Fibroblast of skin of back (primary cell): ENCODE measurements at regions not wholly inside any gene's neighbourhood (a gene's known extent, or its start where the extent isn't known, plus 50 kb on each side); places are given as distances from the start of the nearest gene placed in this dataset.
"Not testable (repeated sequence)": the region's sequence is repeated elsewhere in the genome, so short reads cannot be mapped to it uniquely, and the experiment has no call there.

Experiments used
- DNase-seq: peaks from one replicate; pipeline ENCODE4 v3.0.0-alpha.2; 2013

DNA sequence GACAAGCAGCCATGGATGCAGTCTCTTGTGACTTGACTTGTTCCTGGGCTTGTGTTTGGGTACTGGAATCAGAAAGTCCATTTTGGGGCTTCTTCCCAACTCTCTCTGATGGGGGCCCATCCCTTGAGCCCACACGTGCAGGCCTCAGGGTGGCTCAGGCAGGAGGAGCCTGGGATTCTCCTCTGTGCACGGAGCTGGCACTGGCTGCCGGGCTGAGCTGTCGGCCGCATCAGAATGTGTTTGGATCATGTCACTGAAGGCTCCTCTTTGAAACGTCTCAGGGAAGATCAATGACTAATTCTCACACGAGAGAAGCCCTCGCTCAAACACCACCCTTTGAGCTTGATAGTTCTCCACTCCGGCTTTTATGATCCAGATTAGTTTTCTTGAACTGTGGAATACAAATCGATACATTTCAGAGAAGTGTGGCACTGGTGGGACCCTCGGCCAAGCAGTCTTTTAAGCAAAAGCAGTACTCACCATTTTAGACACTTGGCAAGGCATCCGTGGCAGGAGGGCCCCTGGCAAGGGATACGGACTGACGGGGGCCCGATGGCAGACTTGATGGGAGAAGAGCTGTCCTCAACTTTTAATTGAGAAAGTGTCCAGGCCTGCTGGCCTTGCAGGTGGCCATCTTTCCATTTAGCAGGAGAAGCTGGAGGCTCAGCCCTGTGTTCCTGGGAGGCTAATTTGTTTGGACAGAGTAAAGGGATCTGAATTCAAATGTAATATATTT, 220.7 kb upstream of the C1orf174 start:
- DNase-seq: no peak

DNA sequence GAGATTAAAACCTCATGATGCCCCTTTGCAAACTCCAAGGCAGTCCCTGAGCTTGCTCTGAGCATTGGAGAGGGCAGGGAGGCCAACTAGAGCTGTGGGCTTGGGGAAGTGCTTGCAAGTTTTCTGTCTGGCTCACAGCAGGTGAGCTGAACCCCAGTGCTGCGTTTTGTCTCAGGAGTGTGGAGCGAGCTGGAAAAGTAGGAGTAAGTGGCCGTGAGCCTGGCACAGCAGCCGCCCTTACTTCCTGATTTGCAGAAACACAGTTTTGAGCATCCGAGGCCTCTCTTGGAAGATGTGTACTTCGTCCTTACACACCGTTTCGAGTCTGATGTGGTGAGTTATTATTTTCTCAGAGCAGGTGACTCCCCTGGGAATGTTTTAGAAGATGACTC, 221.2 kb upstream of the C1orf174 start:
- no peak for DNase-seq

DNA sequence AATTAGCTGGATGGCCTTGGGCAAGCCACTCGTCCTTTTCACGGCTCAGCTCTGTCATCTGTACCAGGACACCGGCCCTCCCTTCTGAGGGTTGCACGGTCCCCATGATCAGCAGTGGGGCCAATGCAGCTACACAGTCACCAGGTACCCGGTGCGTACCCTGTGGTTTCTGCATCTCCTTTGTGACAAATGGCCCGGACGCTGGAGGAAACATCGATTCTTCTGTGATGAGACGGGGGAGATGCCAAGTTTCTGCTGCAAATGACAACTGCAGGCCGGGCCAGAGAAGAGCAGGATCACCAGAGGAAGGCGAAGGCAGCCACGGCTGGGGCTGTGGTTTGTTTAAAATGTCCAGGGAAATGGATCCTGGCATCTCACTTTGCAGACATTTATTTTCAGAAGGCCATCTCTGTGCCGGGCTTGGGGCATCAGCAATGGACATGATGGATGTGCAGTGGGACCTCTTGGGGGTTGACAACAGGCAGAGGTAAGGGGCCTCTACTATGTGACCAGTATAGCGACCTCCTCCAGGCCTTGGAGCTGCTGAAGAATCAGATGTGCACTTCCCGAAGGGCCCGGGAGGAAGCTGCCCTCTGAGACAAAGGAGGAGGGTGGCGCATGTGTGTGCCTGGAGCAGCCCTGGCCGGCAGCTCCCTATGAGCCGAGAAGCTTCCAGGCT, 221.9 kb upstream of the C1orf174 start:
- no peak for DNase-seq

DNA sequence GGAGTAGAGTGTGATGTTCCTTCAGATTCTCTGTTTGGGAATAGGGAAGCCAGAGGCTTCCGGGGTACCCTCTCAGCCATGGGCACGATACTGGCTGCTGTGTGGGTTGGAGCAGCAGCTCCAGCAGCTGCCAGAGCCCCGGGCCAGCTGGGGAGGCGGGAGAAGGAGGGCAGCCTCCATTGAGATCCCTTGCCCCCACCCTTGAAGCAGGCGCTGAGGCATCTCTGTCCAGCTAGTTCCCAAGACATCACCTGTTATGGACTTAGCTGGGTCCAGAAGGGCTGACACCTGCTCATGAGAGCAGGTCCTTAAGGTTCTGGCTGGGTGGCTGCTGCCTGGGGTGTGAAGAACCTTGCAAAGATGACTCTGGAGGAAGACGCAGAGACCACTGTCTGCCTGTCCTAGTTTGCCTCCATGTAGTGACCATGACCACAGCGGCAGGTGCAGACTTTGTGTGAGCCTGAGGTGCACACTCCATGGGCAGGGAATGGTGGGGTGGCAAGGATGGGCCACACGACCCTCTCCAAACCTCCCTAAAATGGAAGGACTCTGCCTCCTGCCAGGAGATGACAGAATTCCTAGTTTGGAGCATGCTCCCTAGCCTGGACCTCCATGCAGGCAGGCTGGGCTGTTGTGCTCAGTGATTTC, 222.6 kb upstream of the C1orf174 start:
- DNase-seq: no peak

DNA sequence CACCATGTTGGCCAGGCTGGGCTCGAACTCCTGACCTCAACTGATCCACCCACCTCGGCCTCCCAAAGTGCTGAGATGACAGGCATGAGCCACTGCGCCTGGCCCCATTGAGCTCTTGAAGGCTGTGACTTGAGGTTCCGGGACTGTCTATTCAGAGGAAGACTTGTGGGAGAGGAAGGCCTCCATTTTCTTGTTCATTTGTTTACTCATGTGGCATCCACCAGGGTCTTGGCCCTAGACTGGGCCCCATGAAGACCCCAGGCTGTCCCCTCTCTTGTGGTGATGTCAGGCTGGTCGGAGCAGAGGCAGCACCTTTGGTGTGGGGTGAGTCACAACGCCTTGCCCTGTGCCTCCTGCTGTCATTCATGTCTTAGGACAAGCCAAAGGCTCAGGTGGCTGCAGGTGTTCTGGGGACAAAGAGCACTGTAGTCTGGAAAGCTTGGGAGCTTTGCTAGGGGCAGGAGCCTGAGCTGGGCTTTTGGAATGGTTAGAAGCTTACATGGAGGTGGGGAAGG, 224.6 kb upstream of the C1orf174 start:
- no peak for DNase-seq

DNA sequence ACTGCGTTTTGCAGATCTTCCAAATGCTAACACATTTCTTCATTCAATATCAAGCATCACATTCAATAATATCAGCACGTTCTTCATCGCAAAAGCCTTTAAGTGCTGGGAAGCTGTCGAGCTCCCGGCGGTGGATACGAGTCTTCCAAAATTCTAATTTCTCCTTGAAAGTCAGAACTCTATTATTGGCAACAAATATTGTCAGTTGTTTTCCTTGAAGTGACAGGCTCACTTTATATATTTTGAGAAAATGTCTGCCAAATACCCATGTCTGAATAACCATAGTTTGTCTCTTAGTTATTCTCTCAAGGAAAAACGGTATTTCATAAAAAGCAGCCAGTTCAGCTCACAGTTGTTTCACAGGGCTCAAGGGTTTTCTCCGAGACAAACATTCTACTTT, 226.2 kb upstream of the C1orf174 start:
- DNase-seq: no peak

DNA sequence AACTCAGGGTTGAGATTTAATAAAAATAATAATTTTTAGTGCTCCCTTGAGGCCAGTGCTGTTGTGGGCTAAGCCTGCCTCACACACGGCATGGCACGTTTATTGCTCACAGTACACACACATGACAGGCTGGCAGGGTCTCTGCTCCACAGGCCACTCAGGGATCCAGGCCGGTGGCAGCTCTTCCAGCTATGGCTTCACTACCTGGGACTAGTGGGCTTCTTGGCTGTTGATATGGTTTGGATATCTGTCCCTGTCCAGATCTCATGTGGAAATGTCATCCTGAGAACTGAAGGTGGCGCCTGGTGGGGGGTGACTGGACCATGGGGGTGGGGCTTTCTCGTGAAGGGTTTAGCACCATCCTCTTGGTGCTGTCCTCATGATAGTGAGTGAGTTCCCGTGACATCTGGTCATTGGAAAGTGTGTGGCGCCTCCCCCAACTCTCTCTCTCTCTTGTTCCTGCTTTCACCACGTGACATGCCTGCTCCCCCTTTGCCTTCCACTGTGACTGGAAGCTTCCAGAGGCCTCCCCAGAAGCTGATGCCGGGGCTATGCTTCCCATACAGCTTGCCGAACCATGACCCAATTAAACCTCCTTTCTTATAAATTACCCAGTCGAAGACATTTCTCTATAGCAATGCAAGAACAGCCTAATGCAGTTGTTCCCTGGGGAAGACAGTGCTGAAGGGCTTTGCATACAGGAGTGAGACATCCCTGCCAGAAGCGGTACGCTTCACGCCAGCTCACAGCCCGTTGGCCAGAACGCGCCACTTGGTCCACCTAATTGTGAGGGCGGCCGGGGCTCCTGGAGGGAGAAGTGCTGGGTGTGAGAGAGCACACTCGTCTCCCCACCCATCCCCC, 226.9 kb upstream of the C1orf174 start:
- DNase-seq: no peak

DNA sequence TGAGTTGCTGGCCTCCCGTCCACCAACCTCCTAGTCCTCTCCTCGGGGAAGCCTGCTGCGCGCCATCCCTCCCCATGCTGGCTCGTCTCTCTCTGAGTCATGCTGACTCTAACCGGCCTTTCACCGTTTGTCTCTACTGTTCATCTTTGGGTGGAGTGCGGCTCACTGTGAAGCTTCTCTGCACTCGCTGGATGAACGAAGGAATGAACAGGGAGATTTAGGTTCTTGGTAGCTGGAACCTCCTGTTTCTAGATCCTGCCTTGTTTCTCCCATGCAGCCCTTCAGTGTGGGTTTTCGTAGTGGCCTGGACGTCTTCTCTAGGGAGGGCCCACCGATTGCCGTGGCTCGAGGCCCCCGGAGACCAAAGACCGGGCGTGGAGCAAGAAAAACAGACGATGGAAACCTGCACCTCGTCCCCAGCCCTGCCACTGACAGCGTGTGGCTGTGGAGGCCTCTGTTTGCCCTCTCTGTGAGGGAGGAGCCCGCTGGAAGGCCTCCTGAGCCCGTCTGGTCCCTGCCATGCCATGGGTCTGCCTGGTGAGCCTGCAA, 227.6 kb upstream of the C1orf174 start:
- no peak for DNase-seq

DNA sequence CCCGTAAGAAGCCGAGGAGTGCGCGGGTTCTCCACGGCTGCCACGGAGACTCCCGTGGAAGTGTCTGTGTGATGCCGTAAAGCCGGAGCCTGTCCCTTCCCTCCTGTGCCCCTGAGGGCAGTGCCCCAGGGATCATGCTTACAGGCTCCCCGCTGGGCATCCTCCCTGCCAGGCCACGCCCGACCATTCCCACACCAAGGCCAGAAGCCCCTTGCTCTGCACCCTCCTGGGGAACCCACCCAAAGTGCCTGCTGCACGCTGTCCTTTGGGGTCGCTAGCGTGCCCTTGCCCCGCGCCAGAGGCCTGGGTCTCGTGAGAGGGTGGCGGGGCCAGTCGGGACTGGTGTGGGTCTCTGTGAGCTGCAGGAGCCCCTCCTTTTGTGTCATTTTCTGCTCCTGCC, 228.5 kb upstream of the C1orf174 start:
- no peak for DNase-seq

DNA sequence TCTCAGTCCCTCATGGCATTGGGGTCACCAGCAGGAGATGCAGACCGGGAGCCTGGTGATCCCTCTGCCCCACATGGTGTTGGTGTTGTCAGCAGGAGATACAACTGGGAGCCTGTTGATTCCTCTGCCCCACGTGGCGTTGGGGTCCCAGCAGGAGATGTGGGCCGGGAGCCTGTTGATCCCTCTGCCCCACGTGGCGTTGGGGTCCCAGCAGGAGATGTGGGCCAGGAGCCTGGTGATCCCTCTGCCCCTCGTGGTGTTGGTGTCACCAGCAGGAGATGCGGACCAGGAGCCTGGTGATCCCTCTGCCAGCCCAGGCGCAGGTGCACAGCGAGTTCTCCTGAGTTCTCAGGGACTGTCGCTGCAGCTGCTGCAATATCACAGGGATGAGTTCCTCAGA, 229.6 kb upstream of the C1orf174 start:
- no peak for DNase-seq

DNA sequence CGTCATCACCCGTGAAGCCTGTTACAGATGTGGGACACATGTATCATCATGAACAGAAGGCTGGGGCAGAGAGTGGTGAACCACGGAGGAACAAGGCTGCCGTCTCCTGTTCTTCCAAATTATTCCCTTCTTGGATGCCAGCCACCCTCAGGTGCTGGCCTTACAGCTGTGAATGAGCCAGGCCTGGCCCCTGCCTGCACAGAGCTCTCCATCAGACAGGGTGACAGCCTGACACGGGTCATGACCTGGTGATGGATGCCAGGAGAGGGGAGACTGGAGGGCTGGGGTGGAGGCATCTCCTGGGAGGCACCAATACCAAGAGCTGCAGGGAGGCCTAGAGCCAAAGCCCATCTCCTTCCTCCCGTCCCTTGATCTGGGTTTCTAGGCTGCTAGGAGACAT, 230.0 kb upstream of the C1orf174 start:
- no peak for DNase-seq

DNA sequence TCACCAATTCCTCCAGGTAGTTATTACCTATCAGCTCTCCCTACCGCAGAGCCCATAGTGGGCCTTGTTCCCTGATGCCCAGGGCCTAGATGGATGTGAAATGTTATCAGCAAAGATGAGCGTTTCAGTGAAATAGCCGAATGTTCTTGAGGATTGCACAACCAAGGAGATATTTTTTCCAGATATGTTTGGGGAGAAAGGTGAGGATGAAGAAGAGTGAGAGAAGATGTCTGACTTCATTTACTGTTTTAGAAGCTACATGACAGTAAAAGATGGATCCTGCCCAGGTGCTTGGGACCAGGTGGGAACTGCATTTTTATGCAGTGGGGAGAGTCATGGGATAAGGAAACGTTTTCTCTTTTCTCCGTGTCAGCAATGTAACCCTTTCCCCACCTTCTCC, 231.7 kb upstream of the C1orf174 start:
- no peak for DNase-seq

DNA sequence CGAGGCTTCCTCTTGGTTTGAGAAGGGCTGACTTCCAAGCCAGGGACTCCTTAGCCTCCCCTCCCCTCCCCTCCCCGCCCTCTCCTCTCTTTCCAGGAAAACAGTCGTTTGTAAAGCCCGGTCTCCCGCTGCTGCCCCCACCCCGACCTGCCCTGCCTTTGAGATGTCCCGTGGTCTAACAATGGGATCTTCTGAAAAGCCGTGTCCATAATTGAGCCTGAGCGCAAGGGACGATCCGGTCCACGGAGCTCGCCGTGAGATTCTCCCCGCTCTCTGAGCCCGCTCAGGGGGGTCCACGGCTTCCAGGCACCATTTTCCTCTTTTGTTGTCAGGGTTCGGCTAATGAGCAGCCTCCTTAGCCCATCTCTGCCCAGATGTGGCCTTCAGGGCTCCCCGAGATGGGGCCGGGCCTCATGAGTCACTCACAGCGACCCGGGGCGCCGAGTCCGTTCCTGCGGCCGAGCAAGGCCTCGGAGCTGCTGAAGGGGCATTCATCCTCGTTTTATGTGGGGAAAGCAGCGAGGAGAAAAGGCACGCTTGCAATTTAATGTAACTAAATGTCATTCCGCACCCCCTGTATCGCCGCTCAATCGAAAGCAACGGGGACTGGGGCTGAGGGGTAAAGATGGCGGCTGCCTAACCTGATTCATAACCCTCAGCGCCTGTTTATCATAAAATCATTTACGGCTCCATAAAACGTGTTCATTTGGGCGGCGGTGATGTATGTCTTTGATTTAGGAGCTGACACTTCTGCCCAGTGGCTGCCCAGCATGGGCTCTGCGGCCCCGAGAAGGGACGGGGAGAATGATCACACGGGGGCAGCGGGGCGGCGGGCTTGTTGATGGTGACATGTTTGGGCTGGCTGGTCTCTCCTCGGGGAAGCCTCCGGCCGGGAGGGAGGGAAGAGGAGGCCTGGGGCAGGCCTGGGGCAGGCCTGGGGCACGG, 232.6 kb upstream of the C1orf174 start:
- no peak for DNase-seq

DNA sequence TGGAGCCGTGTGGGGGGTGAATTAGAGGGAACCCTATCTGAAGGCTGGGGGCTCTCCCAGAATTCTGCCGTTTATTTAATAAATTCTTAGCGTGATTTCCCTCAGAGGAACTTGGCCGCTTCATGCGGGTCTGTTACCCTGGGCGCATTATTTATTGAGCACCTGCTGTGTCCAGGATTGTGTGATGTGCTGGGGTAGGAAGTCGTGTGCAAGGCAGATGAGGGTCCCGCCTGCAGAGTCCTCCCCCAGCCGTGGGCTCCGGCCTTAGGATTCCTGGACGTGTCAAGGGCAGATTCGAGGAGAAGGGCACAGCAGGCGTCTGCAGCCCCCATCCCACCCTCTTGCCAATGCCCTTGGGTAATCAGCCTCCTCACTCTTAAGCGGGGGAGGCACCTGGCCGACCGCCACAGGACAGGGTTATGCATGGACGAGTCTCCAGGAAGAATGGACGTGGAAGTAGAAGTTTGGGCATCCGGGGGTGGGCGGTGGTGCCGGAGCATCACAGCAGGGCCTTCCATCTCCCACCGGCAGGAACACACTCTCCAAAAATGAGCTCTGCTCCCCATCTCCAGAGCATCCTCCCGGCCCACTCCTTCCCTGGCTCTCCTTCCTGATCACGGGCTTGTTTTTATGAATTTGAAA, 233.3 kb upstream of the C1orf174 start:
- no peak for DNase-seq

DNA sequence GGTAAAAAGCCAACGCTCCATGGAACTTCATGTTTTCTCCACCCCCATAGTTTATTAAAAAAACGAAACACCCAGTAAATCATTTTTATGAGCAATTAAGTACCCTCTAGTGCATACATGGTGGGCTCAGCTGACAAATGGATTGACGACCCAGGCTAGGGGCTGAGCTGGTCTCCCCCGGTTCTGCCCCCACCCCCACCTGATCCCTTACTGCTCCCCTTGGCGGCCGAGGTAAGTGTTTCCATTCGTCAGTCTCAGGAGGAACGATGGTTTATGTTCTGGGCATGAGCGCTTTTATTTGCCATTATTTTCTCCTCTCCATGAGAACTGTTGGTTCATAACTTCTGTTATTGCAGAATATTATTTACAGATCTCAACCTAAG, 233.9 kb upstream of the C1orf174 start:
- DNase-seq: no peak

DNA sequence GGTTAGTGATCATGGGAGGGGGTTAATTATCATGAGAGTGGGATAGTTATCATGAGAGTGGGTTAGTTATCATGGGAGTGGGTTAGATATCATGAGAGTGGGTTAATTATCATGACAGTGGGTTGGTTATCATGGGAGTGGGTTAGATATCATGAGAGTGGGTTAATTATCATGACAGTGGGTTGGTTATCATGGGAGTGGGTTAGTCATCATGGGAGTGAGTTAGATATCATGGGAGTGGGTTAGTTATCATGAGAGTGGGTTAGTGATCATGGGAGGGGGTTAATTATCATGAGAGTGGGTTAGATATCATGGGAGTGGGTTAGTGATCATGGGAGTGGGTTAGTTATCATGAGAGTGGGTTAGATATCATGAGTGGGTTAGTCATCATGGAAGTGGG, 235.8 kb upstream of the C1orf174 start:
- DNase-seq: not testable (repeated sequence)

DNA sequence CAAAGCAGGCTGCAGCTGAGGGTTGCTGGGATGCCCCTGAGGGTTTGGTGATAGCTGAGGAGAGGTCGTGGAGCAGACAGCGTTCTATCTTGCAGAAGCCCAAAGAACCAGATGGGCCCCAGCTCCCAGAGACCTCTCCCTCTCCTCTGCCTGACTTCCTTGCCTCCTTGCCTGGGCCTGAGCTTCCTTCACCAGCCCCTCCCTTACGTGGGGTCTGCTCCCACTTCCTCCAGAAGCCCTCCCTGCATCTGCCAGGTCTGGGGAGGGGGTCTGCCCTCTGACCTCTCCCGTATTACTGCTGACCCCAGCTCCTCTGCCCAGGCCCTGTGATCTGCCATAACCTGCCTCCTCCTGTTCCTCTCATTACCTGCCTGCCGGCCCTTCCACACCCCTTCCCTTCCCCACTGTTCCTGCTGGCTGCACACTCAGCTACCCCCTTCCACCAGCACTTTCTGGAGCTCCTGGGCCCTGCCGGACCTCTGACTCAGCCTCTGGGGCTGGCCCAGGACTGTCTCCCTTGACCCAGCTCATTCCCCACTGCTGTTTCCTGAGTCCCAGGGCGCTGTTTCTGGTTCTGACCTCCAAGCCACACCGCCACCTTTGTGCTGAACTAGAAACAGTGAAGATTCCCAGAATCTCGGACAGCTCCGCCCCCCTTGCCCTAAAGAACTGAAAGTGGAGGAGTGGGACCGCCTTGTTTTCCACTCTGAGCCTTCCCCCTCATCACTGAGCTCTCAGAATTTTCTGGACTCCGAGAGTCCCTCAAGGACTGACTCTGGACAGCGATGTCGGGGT, 237.7 kb upstream of the C1orf174 start:
- no peak for DNase-seq

DNA sequence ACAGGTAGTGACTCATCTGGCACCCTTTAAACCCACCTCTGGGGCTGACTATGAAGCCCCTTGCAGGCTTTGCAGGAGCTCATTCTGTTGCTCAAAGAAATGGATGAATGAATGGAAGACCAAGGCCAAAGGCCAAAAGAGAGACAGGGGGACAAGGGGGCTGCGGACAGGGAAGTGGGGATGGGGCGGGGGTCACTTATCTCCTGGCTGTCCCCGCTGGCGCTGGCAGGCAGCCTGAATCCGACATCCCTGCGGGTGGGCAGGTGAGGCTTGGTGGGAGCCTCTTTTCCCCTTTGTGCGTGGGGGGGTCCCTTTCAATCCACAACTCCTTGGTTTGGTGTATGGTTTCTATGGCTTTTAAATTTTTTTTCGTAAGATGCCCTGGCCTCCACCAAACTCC, 239.6 kb upstream of the C1orf174 start:
- DNase-seq: no peak

DNA sequence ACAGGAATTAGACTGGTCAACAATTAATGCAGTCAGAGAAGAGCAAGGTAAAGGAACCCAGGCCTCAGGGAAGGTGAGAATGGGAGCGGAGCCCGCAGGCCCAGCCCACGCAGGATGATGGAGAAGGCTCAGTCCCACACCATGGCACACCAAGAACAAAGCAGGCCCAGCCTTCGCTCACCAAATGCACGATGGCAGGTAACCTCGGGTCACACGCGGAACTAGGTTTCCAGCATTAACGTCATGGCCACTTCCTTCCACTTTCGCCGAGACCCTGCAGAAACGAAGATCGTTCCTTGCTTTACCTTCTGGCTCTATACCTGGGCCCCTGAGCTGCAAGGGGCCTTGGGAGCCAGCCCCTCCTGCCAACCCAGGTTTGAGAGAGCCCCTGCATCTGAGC, 240.2 kb upstream of the C1orf174 start:
- no peak for DNase-seq

DNA sequence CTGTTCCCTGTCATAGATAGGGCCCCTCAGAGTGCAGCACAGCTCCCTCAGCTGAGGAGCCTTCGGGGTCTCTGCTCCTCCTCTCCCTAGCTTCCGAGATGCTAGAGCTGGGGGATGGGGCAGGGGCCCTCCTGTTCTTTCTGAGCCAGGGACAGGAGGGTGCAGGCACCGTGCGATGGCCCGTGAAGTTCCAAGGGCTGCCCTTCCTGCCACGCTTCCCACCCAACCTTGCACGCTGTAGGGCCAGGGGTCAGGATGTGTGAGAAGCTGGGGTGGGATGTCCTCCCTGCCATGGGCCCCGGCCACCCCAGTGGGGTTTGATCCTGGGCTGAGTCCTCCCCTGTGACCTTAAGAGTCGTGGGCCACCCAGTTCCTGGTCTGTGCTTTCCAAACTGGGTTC, 240.7 kb upstream of the C1orf174 start:
- no peak for DNase-seq
